HCT116 (cell line): ENCODE measurements at regions not wholly inside any gene's neighbourhood (a gene's known extent, or its start where the extent isn't known, plus 50 kb on each side); places are given as distances from the start of the nearest gene placed in this dataset.

Experiments
- ATAC-seq: fragments of 200-7000 bp; cut with Tn5 transposase; 2 replicates; pipeline ENCODE4 v1.9.1; 2020; ENCODE audit warnings: mild to moderate bottlenecking, moderate library complexity
- BruUV-seq: library from RNA; stranded (reverse); fragments of 400-500 nt; replicated peaks from 2 replicates; lab custom pipeline; 2021; lab: Mats Ljungman, UMichigan
- CTCF ChIA-PET: fragments of 300-600 bp; sonication (Branson Sonifier 250); formaldehyde crosslinking; loops from one replicate; lab custom pipeline; 2021; ENCODE audit warnings: antibody characterized with exemption; lab: Charles Lee
- POLR2A ChIA-PET: fragments of 300-600, 350-600 bp; sonication (Branson Sonifier 250); formaldehyde crosslinking; loops from one replicate; lab custom pipeline; 2021; ENCODE audit warnings: antibody characterized with exemption; lab: Charles Lee
- RAD21 ChIA-PET, 2 experiments: fragments of 300-600 bp; sonication (Branson Sonifier 250); formaldehyde crosslinking; loops; one replicate each; lab custom pipeline; 2023; ENCODE audit warnings: low total read pairs in 2 of 2; ENCODE audit not compliant: uncharacterized antibody in 2 of 2, unreplicated experiment in 2 of 2, low non-redundant PET in 1 of 2; lab: Charles Lee
- DNase-seq: peaks from one replicate; pipeline ENCODE4 v3.0.0-alpha.2; 2010; ENCODE audit warnings: low read depth, low spot score
- H2AFZ ChIP-seq: fragments of 200-600 bp; shearing (Covaris generic), sonication (generic); 2 replicates; pipeline ENCODE4 v1.6.1; 2017; ENCODE audit warnings: low read depth, mixed run types, mixed read lengths, antibody characterized with exemption, low read length; ENCODE audit not compliant: poor library complexity, severe bottlenecking
- H3K27ac ChIP-seq: 2 replicates; pipeline ENCODE4 v1.5.1; 2012; ENCODE audit warnings: low read depth, low read length
- H3K27me3 ChIP-seq: fragments of 200-600 bp; sonication (generic); 2 replicates; pipeline ENCODE4 v1.6.1; 2016; ENCODE audit warnings: mixed run types, low read length, mixed read lengths; ENCODE audit not compliant: insufficient read depth
- H3K36me3 ChIP-seq, 2 experiments: fragments of 200-500 bp in 1 of 2; fragments of 200-600 bp in 1 of 2; sonication (Bioruptor generic) in 1 of 2; sonication (generic) in 1 of 2; 2 replicates each; pipeline versions ENCODE4 v1.5.1 to v1.6.1; 2014 to 2016; ENCODE audit warnings: low read length in 2 of 2, inconsistent platforms in 1 of 2, mixed read lengths in 1 of 2, mixed run types in 1 of 2; ENCODE audit not compliant: insufficient read depth in 2 of 2, control insufficient read depth in 1 of 2
- H3K4me1 ChIP-seq, 2 experiments: fragments of 200-600 bp in 1 of 2; sonication (generic) in 1 of 2; 2 replicates each; pipeline versions ENCODE4 v1.5.1 to v1.6.1; 2012 to 2017; ENCODE audit warnings: low read length in 2 of 2, inconsistent platforms in 1 of 2, mild to moderate bottlenecking in 1 of 2, mixed read lengths in 1 of 2, mixed run types in 1 of 2, moderate library complexity in 1 of 2; ENCODE audit not compliant: insufficient read depth in 2 of 2, control insufficient read depth in 1 of 2
- H3K4me2 ChIP-seq: fragments of 200-600 bp; sonication (generic); 2 replicates; pipeline ENCODE4 v1.6.1; 2017; ENCODE audit warnings: mixed run types, low read length, mixed read lengths
- H3K4me3 ChIP-seq, 2 experiments: fragments of 200-600 bp in 1 of 2; sonication (generic) in 1 of 2; replicated peaks in 1 of 2; 2 replicates each; pipeline ENCODE4 v1.5.1; 2011 to 2016; ENCODE audit warnings: low read length in 2 of 2, control low read depth in 1 of 2, low read depth in 1 of 2, mild to moderate bottlenecking in 1 of 2, mixed read lengths in 1 of 2, mixed run types in 1 of 2
- H3K79me2 ChIP-seq: fragments of 200-600 bp; sonication (generic); 2 replicates; pipeline ENCODE4 v1.6.1; 2017; ENCODE audit warnings: mild to moderate bottlenecking, mixed run types, low read length, moderate library complexity, mixed read lengths; ENCODE audit not compliant: insufficient read depth
- H3K9ac ChIP-seq: fragments of 200-600 bp; sonication (generic); 2 replicates; pipeline ENCODE4 v1.6.1; 2016; ENCODE audit warnings: low read length, mixed read lengths
- H3K9me2 ChIP-seq: fragments of 200-600 bp; sonication (generic), shearing (Covaris generic); 2 replicates; pipeline ENCODE4 v1.6.1; 2017; ENCODE audit warnings: mixed run types, mild to moderate bottlenecking, moderate library complexity; ENCODE audit not compliant: insufficient read depth
- H3K9me3 ChIP-seq, 2 experiments: fragments of 200-500 bp in 1 of 2; fragments of 200-600 bp in 1 of 2; sonication (Bioruptor generic) in 1 of 2; sonication (generic) in 1 of 2; 2 replicates each; pipeline ENCODE4 v1.6.1; 2014 to 2017; ENCODE audit warnings: low read length in 2 of 2, mixed read lengths in 2 of 2, inconsistent platforms in 1 of 2, low read depth in 1 of 2, mild to moderate bottlenecking in 1 of 2, mixed run types in 1 of 2, moderate library complexity in 1 of 2; ENCODE audit not compliant: control insufficient read depth in 1 of 2, insufficient read depth in 1 of 2
- H4K20me1 ChIP-seq: fragments of 200-600 bp; sonication (generic), shearing (Covaris generic); 2 replicates; pipeline ENCODE4 v1.6.1; 2017; ENCODE audit warnings: mixed run types, mild to moderate bottlenecking, moderate library complexity; ENCODE audit not compliant: insufficient read depth
- CBX3 ChIP-seq: IDR thresholded peaks from 2 replicates; pipeline ENCODE4 v1.6.1; 2012; ENCODE audit warnings: low read depth
- CTCF ChIP-seq, 3 experiments: fragments of 200-600 bp in 1 of 3; sonication (generic) in 1 of 3; IDR thresholded peaks in 2 of 3; conservative IDR thresholded peaks in 1 of 3; 2 replicates each; pipeline ENCODE4 v1.5.1; 2012 to 2017; ENCODE audit warnings: low read depth in 2 of 3, low read length in 2 of 3, antibody characterized with exemption in 1 of 3, borderline replicate concordance in 1 of 3, control low read depth in 1 of 3, mild to moderate bottlenecking in 1 of 3, mixed read lengths in 1 of 3, mixed run types in 1 of 3, moderate library complexity in 1 of 3; ENCODE audit not compliant: insufficient read depth in 1 of 3
- JUND ChIP-seq: IDR thresholded peaks from 2 replicates; pipeline ENCODE4 v1.6.1; 2012
- SIN3A ChIP-seq: IDR thresholded peaks from 2 replicates; pipeline ENCODE4 v1.6.1; 2012; ENCODE audit warnings: low read depth
- intact Hi-C: fragments of 100-400 bp; cut with micrococcal nuclease; formaldehyde crosslinking; loops from 2 replicates; pipeline ENCODE4 v1.10.0; 2022

- intact Hi-C loops = no loop called here
These were observed 101.4 kb downstream of the LACC1 start for GRCh38 chr13:43981091-43981490.

More at GRCh38 chr13:43981091-43981490, 101.4 kb downstream of the LACC1 start:
- peak in 1 of 3 experiments; percentile 30; a peak in 2 of 6 replicates for TF ChIP-seq CTCF (IDR thresholded peaks at IDR 0.05 in 2 of 3, conservative IDR thresholded peaks at IDR 0.05 in 1 of 3; ENCODE audit: borderline replicate concordance in 1 of 3, insufficient read depth in 1 of 3, low read depth in 2 of 3, low read length in 2 of 3)
- TF ChIP-seq CBX3 = no peak
- no peak for TF ChIP-seq JUND
- TF ChIP-seq SIN3A = no peak
- no peaks in the 10 kb centered on the region for H3K9me2 ChIP-seq
- no peaks in the 10 kb centered on the region for H3K4me1 ChIP-seq
- H3K9me3 ChIP-seq = no peaks in the 10 kb centered on the region
- ChIA-PET CTCF (no interaction called here), RAD21 (no interaction called here), POLR2A (no interaction called here)
- no peak overlapping the region for H3K4me2 ChIP-seq
- DNase-seq (no peak), ATAC-seq (no peak)
- no peak overlapping the region for H3K27ac ChIP-seq
- no TSS peak for BruUV-seq
- no peak overlapping the region for H3K4me3 ChIP-seq
- no peaks in the 10 kb centered on the region for H3K79me2 ChIP-seq
- H3K9ac ChIP-seq = no peak overlapping the region
- no peaks in the 10 kb centered on the region for H3K27me3 ChIP-seq
- H2AFZ ChIP-seq = no peak overlapping the region
- no peaks in the 10 kb centered on the region for H3K36me3 ChIP-seq
- no peaks in the 10 kb centered on the region for H4K20me1 ChIP-seq
